Mesothelial cell of epicardium (in vitro differentiated cells): ENCODE measurements at regions not wholly inside any gene's neighbourhood (a gene's known extent, or its start where the extent isn't known, plus 50 kb on each side); places are given as distances from the start of the nearest gene placed in this dataset.

Experiments
- DNase-seq, 2 experiments: peaks; one replicate each; pipeline ENCODE4 v3.0.0; 2021; ENCODE audit warnings: low spot score in 2 of 2; ENCODE audit not compliant: unreplicated experiment in 2 of 2
- H3K27ac Mint-ChIP-seq: 2 replicates; pipeline ENCODE4 v1.8.0; 2021; ENCODE audit warnings: mixed read lengths
- H3K27me3 Mint-ChIP-seq: 2 replicates; pipeline ENCODE4 v1.8.0; 2021; ENCODE audit warnings: low read depth, mixed read lengths
- H3K36me3 Mint-ChIP-seq: 2 replicates; pipeline ENCODE4 v1.8.0; 2021; ENCODE audit warnings: mixed read lengths
- H3K4me1 Mint-ChIP-seq: 2 replicates; pipeline ENCODE4 v1.8.0; 2021; ENCODE audit warnings: mixed read lengths
- H3K4me3 Mint-ChIP-seq: 2 replicates; pipeline ENCODE4 v1.8.0; 2021; ENCODE audit warnings: mild to moderate bottlenecking, moderate library complexity, mixed read lengths
- H3K9me3 Mint-ChIP-seq: 2 replicates; pipeline ENCODE4 v1.8.0; 2021; ENCODE audit warnings: mixed read lengths
- CTCF ChIP-seq: fragments of 200-600 bp; sonication (generic); IDR thresholded peaks from one replicate; pipeline ENCODE4 v1.5.0; 2021; ENCODE audit warnings: antibody characterized with exemption; ENCODE audit not compliant: unreplicated experiment

DNA sequence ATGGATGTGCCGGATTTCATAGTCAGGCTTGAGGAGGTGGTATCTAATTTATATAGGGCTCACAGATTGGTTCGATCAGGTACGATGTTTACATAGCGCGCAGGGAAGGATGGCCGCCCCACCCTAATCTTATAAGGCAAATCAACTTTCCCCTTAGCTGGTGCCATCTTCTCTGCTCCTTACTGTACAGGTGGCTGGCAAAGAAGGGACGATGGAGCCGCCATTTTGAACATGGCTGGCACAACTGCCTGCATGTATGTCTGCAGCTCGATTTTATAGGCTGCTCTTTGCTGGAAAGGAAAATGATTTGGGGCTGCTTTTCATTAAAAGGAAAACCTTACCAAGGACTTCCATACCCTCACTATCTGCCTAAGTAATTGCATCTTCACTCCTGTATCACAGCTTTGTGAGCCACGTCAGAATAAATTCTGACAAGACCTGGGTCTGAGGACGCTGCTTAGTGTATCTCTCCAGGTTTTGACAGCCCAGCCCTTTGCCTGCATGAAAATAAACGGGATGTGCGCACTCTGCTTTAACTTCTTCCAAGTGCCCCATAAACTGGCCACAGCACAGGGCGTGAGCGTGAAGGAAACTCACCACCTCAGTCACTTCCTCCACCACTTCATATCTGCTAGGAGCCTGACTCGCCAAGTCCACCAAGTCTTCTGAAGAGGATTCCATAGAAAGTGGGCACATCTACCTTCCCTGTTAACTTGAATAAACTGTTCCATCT is 109.4 kb upstream of the ARMC2 start:
- DNase-seq = no peak
- no peak for TF ChIP-seq CTCF
- no peak overlapping the region for H3K27ac Mint-ChIP-seq
- H3K27me3 Mint-ChIP-seq = peaks cover 2% of the 10 kb centered on the region
- peaks cover 19% of the 10 kb centered on the region for H3K4me1 Mint-ChIP-seq
- no peak overlapping the region for H3K4me3 Mint-ChIP-seq
- H3K36me3 Mint-ChIP-seq = no peaks in the 10 kb centered on the region
- no peaks in the 10 kb centered on the region for H3K9me3 Mint-ChIP-seq

DNA sequence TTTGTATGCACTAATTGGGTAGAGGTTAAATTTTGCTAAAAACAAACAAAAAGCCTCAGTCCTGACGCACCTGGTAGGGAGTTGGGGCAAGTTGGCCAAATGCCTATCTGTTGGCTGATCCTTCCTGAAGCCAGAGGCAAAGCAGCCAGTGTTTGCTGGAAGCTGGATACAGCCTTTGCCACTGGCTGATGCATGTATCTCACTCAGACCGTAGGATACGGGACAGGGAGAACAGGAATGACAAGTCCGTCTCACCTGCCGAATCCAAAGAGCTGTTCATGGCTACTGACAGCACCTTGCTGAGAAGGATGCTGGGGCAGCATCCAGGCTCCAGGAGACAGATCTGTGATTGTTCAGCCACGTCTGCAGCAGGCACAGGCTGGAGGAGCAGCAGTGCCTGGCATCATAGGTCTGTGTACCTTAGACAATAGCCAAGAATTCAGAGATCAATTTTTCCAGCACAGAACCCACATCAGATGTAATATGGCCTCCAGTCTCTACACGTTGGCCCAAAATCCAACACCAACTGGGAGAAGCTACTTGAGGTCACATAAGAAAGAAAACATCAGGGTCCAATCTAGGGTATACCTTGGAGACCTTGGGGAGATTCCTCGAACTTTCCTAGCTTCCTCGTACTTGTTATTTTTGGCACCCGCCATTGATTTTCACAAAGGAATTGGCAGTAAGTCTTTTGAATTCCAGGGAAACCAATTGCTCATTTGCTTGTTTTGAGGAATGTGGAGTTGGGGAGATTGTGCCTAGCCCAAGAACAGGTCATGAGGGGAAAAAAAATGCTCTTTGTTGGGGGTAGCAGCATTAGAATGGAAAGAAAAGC is 108.5 kb upstream of the ARMC2 start:
- Mint-ChIP-seq H3K4me1 (peaks cover 28% of the 10 kb centered on the region), H3K36me3 (no peaks in the 10 kb centered on the region), H3K27ac (no peak overlapping the region), H3K27me3 (peaks cover 2% of the 10 kb centered on the region), H3K4me3 (no peak overlapping the region), H3K9me3 (no peaks in the 10 kb centered on the region)
- no peak for TF ChIP-seq CTCF
- DNase-seq = no peak

DNA sequence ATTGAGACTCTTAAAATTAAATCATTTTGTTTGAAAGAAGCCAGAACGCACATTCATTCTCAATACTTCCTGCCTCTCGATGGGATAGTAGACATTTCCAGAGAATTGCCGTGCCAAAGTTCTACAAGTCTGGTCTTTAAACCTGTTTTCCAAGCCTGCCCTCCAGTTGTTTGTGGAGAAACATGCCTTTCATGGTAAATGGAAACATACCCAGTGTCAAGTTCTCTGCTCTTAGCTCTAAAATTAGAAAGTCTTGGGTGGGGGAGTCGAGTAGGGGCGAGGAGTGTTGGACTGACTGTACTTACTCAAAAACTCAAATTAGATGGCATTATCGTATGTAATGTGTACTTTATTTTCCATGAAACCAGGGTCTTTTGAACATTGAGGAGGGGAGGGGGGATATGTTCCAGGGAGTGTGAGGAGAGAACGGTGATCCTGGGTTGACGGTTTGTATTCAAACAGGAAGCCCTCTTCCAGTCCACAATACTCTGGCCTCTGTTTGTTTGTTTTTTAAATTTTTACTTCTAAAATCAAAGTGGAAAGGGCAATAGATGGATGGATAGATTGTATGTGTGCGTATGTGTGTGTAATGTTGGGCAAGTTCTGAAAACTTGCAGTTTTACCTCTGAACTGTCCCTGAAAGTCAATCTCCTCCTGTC is 106.8 kb upstream of the ARMC2 start:
- peaks cover 30% of the 10 kb centered on the region for H3K4me1 Mint-ChIP-seq
- no peak for TF ChIP-seq CTCF

GRCh38 chr6:108742041-108742440 is 106.2 kb upstream of the ARMC2 start:
- H3K27ac Mint-ChIP-seq = no peak overlapping the region
- TF ChIP-seq CTCF = no peak
- no peaks in the 10 kb centered on the region for H3K36me3 Mint-ChIP-seq
- no peak for DNase-seq
- H3K4me1 Mint-ChIP-seq = peaks cover 34% of the 10 kb centered on the region
- peaks cover 2% of the 10 kb centered on the region for H3K27me3 Mint-ChIP-seq
- no peak overlapping the region for H3K4me3 Mint-ChIP-seq
- no peaks in the 10 kb centered on the region for H3K9me3 Mint-ChIP-seq

More for the DNA sequence above, 106.8 kb upstream of the ARMC2 start:
- no peaks in the 10 kb centered on the region for H3K9me3 Mint-ChIP-seq
- H3K27me3 Mint-ChIP-seq = peaks cover 2% of the 10 kb centered on the region
- no peak for DNase-seq
- no peaks in the 10 kb centered on the region for H3K36me3 Mint-ChIP-seq
- no peak overlapping the region for H3K4me3 Mint-ChIP-seq
- no peak overlapping the region for H3K27ac Mint-ChIP-seq

GRCh38 chr6:108744244-108744972 is 103.8 kb upstream of the ARMC2 start:
- no peak for DNase-seq
- Mint-ChIP-seq H3K27me3 (no peaks in the 10 kb centered on the region), H3K4me1 (peaks cover 46% of the 10 kb centered on the region), H3K27ac (no peak overlapping the region), H3K9me3 (no peaks in the 10 kb centered on the region), H3K36me3 (no peaks in the 10 kb centered on the region), H3K4me3 (no peak overlapping the region)
- no peak for TF ChIP-seq CTCF
